Uterus (tissue), 3 donors: ENCODE measurements at regions not wholly inside any gene's neighbourhood (a gene's known extent, or its start where the extent isn't known, plus 50 kb on each side); places are given as distances from the start of the nearest gene placed in this dataset.

Experiments used
- DNase-seq, 2 donors: peaks; one replicate each; pipeline ENCODE4 v3.0.0-alpha.2; 2019 to 2020
- H3K27ac ChIP-seq, 2 donors: fragments of 200-600 bp; sonication (generic); 1 replicate in 1 of 2; 2 replicates in 1 of 2; pipeline ENCODE4 v1.5.1; 2016 to 2018
- H3K27me3 ChIP-seq, 2 donors: fragments of 200-600 bp; sonication (generic); one replicate each; pipeline ENCODE4 v1.5.1; 2018 to 2019; ENCODE audit warnings: control low read depth in 1 of 2
- H3K36me3 ChIP-seq, 2 donors: fragments of 200-600 bp; sonication (generic); one replicate each; pipeline ENCODE4 v1.5.1; 2019; ENCODE audit warnings: control low read depth in 1 of 2
- H3K4me1 ChIP-seq, 2 donors: fragments of 200-600 bp; sonication (generic); one replicate each; pipeline ENCODE4 v1.5.1; 2018 to 2019; ENCODE audit warnings: control low read depth in 1 of 2
- H3K4me3 ChIP-seq, 2 donors: fragments of 200-600 bp; sonication (generic); 1 replicate in 1 of 2; 2 replicates in 1 of 2; pipeline ENCODE4 v1.5.1; 2018 to 2019; ENCODE audit warnings: mild to moderate bottlenecking in 1 of 2
- H3K9me3 ChIP-seq, 2 donors: fragments of 200-600 bp; sonication (generic); one replicate each; pipeline ENCODE4 v1.5.1; 2019; ENCODE audit warnings: control low read depth in 1 of 2
- CTCF ChIP-seq, 4 experiments: fragments of 200-600 bp in 2 of 4; fragments of 450-650 bp in 2 of 4; sonication (generic) in 2 of 4; IDR thresholded peaks; one replicate each; pipeline ENCODE4 v1.5.1; 2016 to 2019; ENCODE audit warnings: antibody characterized with exemption in 4 of 4, mild to moderate bottlenecking in 2 of 4, moderate library complexity in 1 of 4
- POLR2A ChIP-seq, 2 donors: fragments of 450-650 bp; IDR thresholded peaks; one replicate each; pipeline ENCODE4 v1.6.1; 2016; ENCODE audit warnings: antibody characterized with exemption in 2 of 2, mild to moderate bottlenecking in 1 of 2, moderate library complexity in 1 of 2
- intact Hi-C: fragments of 100-400 bp; cut with DNase I; formaldehyde crosslinking; loops from one replicate; pipeline ENCODE4 v1.15.1; 2023; ENCODE audit warnings: low total_unique reads
- donor health status: DM: yes; HTN: yes; CAD: no.

- DNase-seq: no peak
- Histone ChIP-seq H3K36me3 (no peaks in the 10 kb centered on the region), H3K4me1 (no peaks in the 10 kb centered on the region), H3K4me3 (no peak overlapping the region), H3K27me3 (no peaks in the 10 kb centered on the region), H3K27ac (no peak overlapping the region), H3K9me3 (no peaks in the 10 kb centered on the region)
- TF ChIP-seq POLR2A (IDR thresholded peaks at IDR 0.05) (no peak), CTCF (IDR thresholded peaks at IDR 0.05) (no peak)
- intact Hi-C loops: no loop called here
Measured at GRCh38 chr9:71583792-71584191, 184.5 kb downstream of the CEMIP2 start.

GRCh38 chr9:71582347-71582746, 186.0 kb downstream of the CEMIP2 start:
- Histone ChIP-seq H3K27ac (no peak overlapping the region), H3K36me3 (no peaks in the 10 kb centered on the region), H3K4me1 (no peaks in the 10 kb centered on the region), H3K4me3 (no peak overlapping the region), H3K27me3 (no peaks in the 10 kb centered on the region), H3K9me3 (no peaks in the 10 kb centered on the region)
- intact Hi-C loops: no loop called here
- DNase-seq: no peak
- no peak for TF ChIP-seq POLR2A (IDR thresholded peaks at IDR 0.05)
- no peak for TF ChIP-seq CTCF (IDR thresholded peaks at IDR 0.05)

- H3K36me3 ChIP-seq: no peaks in the 10 kb centered on the region
- H3K9me3 ChIP-seq: no peaks in the 10 kb centered on the region
- no peak for DNase-seq
- H3K4me3 ChIP-seq: no peak overlapping the region
- no peaks in the 10 kb centered on the region for H3K27me3 ChIP-seq
- H3K4me1 ChIP-seq: no peaks in the 10 kb centered on the region
- intact Hi-C loops: no loop called here
- TF ChIP-seq CTCF (IDR thresholded peaks at IDR 0.05): no peak
- no peak for TF ChIP-seq POLR2A (IDR thresholded peaks at IDR 0.05)
- H3K27ac ChIP-seq: no peak overlapping the region
Measured at GRCh38 chr9:71581101-71581500, 187.2 kb downstream of the CEMIP2 start.

- H3K27ac ChIP-seq: no peak overlapping the region
- intact Hi-C loops: no loop called here
- H3K4me3 ChIP-seq: no peak overlapping the region
- no peak for DNase-seq
- H3K27me3 ChIP-seq: no peaks in the 10 kb centered on the region
- H3K36me3 ChIP-seq: no peaks in the 10 kb centered on the region
- H3K9me3 ChIP-seq: no peaks in the 10 kb centered on the region
- no peaks in the 10 kb centered on the region for H3K4me1 ChIP-seq
- TF ChIP-seq CTCF (IDR thresholded peaks at IDR 0.05) (no peak), POLR2A (IDR thresholded peaks at IDR 0.05) (no peak)
Measured at GRCh38 chr9:71571186-71571585, 197.1 kb downstream of the CEMIP2 start.

GRCh38 chr9:71567890-71568289, 200.4 kb downstream of the CEMIP2 start:
- no peak overlapping the region for H3K27ac ChIP-seq
- H3K4me3 ChIP-seq: no peak overlapping the region
- no peak for DNase-seq
- intact Hi-C loops: no loop called here
- H3K9me3 ChIP-seq: no peaks in the 10 kb centered on the region
- no peaks in the 10 kb centered on the region for H3K27me3 ChIP-seq
- no peak for TF ChIP-seq POLR2A (IDR thresholded peaks at IDR 0.05)
- no peak for TF ChIP-seq CTCF (IDR thresholded peaks at IDR 0.05)
- no peaks in the 10 kb centered on the region for H3K4me1 ChIP-seq
- no peaks in the 10 kb centered on the region for H3K36me3 ChIP-seq
